ENCODE measurements at regions not wholly inside any gene's neighbourhood (a gene's known extent, or its start where the extent isn't known, plus 50 kb on each side); places are given as distances from the start of the nearest gene placed in this dataset.

- no peaks in the 10 kb centered on the region for H3K36me3 ChIP-seq
These were observed 84.4 kb upstream of the TENM4 start for GRCh38 chr11:79525257-79525656.

GRCh38 chr11:79522626-79523025, 81.8 kb upstream of the TENM4 start:
- Histone ChIP-seq H3K27me3 (no peaks in the 10 kb centered on the region), H3K9me3 (ENCODE audit: low read depth) (no peaks in the 10 kb centered on the region), H2AFZ (replicated peaks) (no peak overlapping the region), H4K20me1 (ENCODE audit: low read depth) (no peaks in the 10 kb centered on the region), H3K36me3 (no peaks in the 10 kb centered on the region), H3K79me2 (ENCODE audit: low read depth) (no peaks in the 10 kb centered on the region), H3K4me3 (no peak overlapping the region), H3K27ac (no peak overlapping the region), H3K9ac (no peak overlapping the region), H3K4me2 (no peak overlapping the region), H3K4me1 (peaks cover 11% of the 10 kb centered on the region), H3F3A (ENCODE audit: low read depth) (no peaks in the 10 kb centered on the region)
- no peaks in the 10 kb centered on the region for H3K9me3 Mint-ChIP-seq
- H3K4me3 Mint-ChIP-seq: no peak overlapping the region
- DNase-seq (ENCODE audit: low spot score): no peak
- peaks cover 6% of the 10 kb centered on the region for H3K4me1 Mint-ChIP-seq
- TF ChIP-seq CTCF (IDR thresholded peaks at IDR 0.05) (no peak), EZH2phosphoT487 (IDR thresholded peaks at IDR 0.05) (no peak), EZH2 (IDR thresholded peaks at IDR 0.05) (no peak)
- no peaks in the 10 kb centered on the region for H3K27me3 Mint-ChIP-seq (ENCODE audit: insufficient read depth, low read depth)
- H3K27ac Mint-ChIP-seq: no peak overlapping the region
- H3K36me3 Mint-ChIP-seq: no peaks in the 10 kb centered on the region

More at GRCh38 chr11:79525257-79525656, 84.4 kb upstream of the TENM4 start:
- H3K4me2 ChIP-seq: no peak overlapping the region
- no peak for DNase-seq (ENCODE audit: low spot score)
- no peaks in the 10 kb centered on the region for H3K79me2 ChIP-seq (ENCODE audit: low read depth)
- no peaks in the 10 kb centered on the region for H3K36me3 Mint-ChIP-seq
- no peaks in the 10 kb centered on the region for H3K27me3 Mint-ChIP-seq (ENCODE audit: insufficient read depth, low read depth)
- no peak overlapping the region for H2AFZ ChIP-seq (replicated peaks)
- H4K20me1 ChIP-seq (ENCODE audit: low read depth): no peaks in the 10 kb centered on the region
- H3K4me3 ChIP-seq: no peak overlapping the region
- H3K4me3 Mint-ChIP-seq: no peak overlapping the region
- H3K27me3 ChIP-seq: no peaks in the 10 kb centered on the region
- H3K9me3 ChIP-seq (ENCODE audit: low read depth): no peaks in the 10 kb centered on the region
- H3K4me1 ChIP-seq: peaks cover 11% of the 10 kb centered on the region
- H3K9ac ChIP-seq: no peak overlapping the region
- no peak overlapping the region for H3K27ac ChIP-seq
- H3K4me1 Mint-ChIP-seq: peaks cover 6% of the 10 kb centered on the region
- H3K9me3 Mint-ChIP-seq: no peaks in the 10 kb centered on the region
- TF ChIP-seq EZH2 (IDR thresholded peaks at IDR 0.05): no peak
- TF ChIP-seq CTCF (IDR thresholded peaks at IDR 0.05): no peak
- no peak for TF ChIP-seq EZH2phosphoT487 (IDR thresholded peaks at IDR 0.05)
- no peak overlapping the region for H3K27ac Mint-ChIP-seq
- H3F3A ChIP-seq (ENCODE audit: low read depth): no peaks in the 10 kb centered on the region

GRCh38 chr11:79520086-79520485, 79.3 kb upstream of the TENM4 start:
- Histone ChIP-seq H3K79me2 (ENCODE audit: low read depth) (no peaks in the 10 kb centered on the region), H3K4me3 (no peak overlapping the region), H4K20me1 (ENCODE audit: low read depth) (no peaks in the 10 kb centered on the region), H3K4me2 (no peak overlapping the region), H3K27me3 (no peaks in the 10 kb centered on the region), H3K9me3 (ENCODE audit: low read depth) (no peaks in the 10 kb centered on the region), H3F3A (ENCODE audit: low read depth) (no peaks in the 10 kb centered on the region), H3K36me3 (no peaks in the 10 kb centered on the region), H2AFZ (replicated peaks) (no peak overlapping the region), H3K9ac (no peak overlapping the region), H3K4me1 (peaks cover 22% of the 10 kb centered on the region), H3K27ac (no peak overlapping the region)
- DNase-seq (ENCODE audit: low spot score): no peak
- peaks cover 20% of the 10 kb centered on the region for H3K4me1 Mint-ChIP-seq
- H3K4me3 Mint-ChIP-seq: no peak overlapping the region
- H3K27ac Mint-ChIP-seq: no peak overlapping the region
- TF ChIP-seq EZH2phosphoT487 (IDR thresholded peaks at IDR 0.05): no peak
- no peak for TF ChIP-seq CTCF (IDR thresholded peaks at IDR 0.05)
- H3K9me3 Mint-ChIP-seq: peaks cover 2% of the 10 kb centered on the region
- no peaks in the 10 kb centered on the region for H3K27me3 Mint-ChIP-seq (ENCODE audit: insufficient read depth, low read depth)
- H3K36me3 Mint-ChIP-seq: no peaks in the 10 kb centered on the region

All from neural progenitor cell (in vitro differentiated cells).